ENCODE measurements at regions not wholly inside any gene's neighbourhood (a gene's known extent, or its start where the extent isn't known, plus 50 kb on each side); places are given as distances from the start of the nearest gene placed in this dataset.

DNA sequence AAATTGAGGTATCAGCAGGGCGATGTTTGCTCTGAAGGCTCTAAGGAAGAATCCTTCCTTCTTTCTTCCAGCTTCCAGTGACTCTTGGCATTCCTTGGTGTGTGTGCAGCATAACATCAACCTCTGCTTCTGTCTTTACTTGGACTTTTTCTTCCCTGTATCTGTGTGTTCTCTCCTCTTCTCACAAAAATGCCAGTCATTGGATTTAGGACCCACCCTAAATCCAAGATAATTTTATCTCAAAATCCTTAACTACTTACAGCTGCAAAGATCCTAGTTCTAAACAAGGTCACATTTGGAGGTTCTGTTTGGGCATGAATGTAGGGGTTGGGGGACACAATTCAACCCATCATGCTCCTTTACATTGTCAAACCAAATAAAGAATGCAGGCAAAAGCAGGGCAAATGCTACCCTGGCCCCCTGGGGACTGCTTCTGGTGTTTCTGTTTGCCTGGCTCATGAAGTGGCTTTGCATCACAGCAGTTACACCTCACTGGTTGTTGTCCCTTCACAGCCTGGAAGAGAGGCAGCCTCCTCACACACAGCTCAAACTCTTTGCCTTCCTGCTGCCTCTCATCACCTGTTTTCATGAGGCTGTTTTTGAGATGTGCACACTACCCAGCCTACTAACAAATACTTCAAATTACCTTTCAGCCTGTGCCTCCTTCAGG lies 64.8 kb upstream of the PLCXD3 start:
- POLR2A ChIA-PET = no interaction called here
- no peaks in the 10 kb centered on the region for H3K36me3 Mint-ChIP-seq (ENCODE audit: insufficient read depth, unreplicated experiment)
- H3K4me3 Mint-ChIP-seq (ENCODE audit: unreplicated experiment) = no peak overlapping the region
- no peaks in the 10 kb centered on the region for H3K9me3 Mint-ChIP-seq (ENCODE audit: unreplicated experiment)
- DNase-seq (ENCODE audit: unreplicated experiment) = no peak
- TF ChIP-seq, protein P1, sequence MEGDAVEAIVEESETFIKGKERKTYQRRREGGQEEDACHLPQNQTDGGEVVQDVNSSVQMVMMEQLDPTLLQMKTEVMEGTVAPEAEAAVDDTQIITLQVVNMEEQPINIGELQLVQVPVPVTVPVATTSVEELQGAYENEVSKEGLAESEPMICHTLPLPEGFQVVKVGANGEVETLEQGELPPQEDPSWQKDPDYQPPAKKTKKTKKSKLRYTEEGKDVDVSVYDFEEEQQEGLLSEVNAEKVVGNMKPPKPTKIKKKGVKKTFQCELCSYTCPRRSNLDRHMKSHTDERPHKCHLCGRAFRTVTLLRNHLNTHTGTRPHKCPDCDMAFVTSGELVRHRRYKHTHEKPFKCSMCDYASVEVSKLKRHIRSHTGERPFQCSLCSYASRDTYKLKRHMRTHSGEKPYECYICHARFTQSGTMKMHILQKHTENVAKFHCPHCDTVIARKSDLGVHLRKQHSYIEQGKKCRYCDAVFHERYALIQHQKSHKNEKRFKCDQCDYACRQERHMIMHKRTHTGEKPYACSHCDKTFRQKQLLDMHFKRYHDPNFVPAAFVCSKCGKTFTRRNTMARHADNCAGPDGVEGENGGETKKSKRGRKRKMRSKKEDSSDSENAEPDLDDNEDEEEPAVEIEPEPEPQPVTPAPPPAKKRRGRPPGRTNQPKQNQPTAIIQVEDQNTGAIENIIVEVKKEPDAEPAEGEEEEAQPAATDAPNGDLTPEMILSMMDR (IDR thresholded peaks at IDR 0.05; ENCODE audit: unreplicated experiment) = no peak
- intact Hi-C loops (cut with micrococcal nuclease) = no loop called here
- CTCF ChIA-PET = interaction anchor here (0.6 kb wide), 1 partner anchor 595 kb away, joined by 3 read pairs; no protein-coding TSS in a partner anchor
- H3K4me1 Mint-ChIP-seq (ENCODE audit: insufficient read depth, unreplicated experiment) = no peaks in the 10 kb centered on the region
- peaks cover 25% of the 10 kb centered on the region for H3K27me3 Mint-ChIP-seq (ENCODE audit: insufficient read depth, unreplicated experiment)
- no TSS peak for BruUV-seq (replicated peaks)
- H3K27ac Mint-ChIP-seq (ENCODE audit: low read depth, unreplicated experiment) = no peak overlapping the region

DNA sequence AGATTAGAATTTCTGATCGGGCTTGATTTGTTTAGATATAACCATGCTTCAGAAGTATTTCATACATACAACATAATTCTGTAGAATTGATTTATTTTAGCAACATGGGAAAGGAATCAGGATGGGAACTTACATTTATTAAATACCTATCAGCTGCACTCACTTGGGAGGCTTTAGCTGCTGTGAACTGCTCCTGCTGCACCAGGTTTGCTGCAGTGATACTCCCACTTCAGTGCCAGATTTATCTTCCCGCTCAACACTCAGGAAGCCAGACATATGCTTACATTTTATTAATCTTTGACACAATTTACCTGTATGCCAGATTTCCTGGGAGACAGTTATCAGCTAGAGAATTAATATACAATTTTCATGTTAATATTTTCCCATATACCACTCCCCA lies 64.0 kb upstream of the PLCXD3 start:
- TF ChIP-seq, protein P1 (IDR thresholded peaks at IDR 0.05; ENCODE audit: unreplicated experiment) = no peak
- intact Hi-C loops (cut with micrococcal nuclease) = no loop called here
- DNase-seq (ENCODE audit: unreplicated experiment) = no peak
- Mint-ChIP-seq H3K27me3 (ENCODE audit: insufficient read depth, unreplicated experiment) (peaks cover 25% of the 10 kb centered on the region), H3K9me3 (ENCODE audit: unreplicated experiment) (no peaks in the 10 kb centered on the region), H3K27ac (ENCODE audit: low read depth, unreplicated experiment) (no peak overlapping the region), H3K36me3 (ENCODE audit: insufficient read depth, unreplicated experiment) (no peaks in the 10 kb centered on the region), H3K4me3 (ENCODE audit: unreplicated experiment) (no peak overlapping the region), H3K4me1 (ENCODE audit: insufficient read depth, unreplicated experiment) (no peaks in the 10 kb centered on the region)
- ChIA-PET POLR2A (no interaction called here), CTCF (no interaction called here)
- BruUV-seq (replicated peaks) = no TSS peak

All from MCF 10A (cell line).